Endothelial cell of umbilical vein (primary cell): ENCODE measurements at regions not wholly inside any gene's neighbourhood (a gene's known extent, or its start where the extent isn't known, plus 50 kb on each side); places are given as distances from the start of the nearest gene placed in this dataset.

Experiments used
- BruUV-seq: library from RNA; stranded (reverse); fragments of 400-500 nt; replicated peaks from 2 replicates; lab custom pipeline; 2021; lab: Mats Ljungman, UMichigan
- CTCF ChIA-PET: fragments of 300-600, 350-600 bp; sonication (Branson Sonifier 250); formaldehyde crosslinking; loops from one replicate; lab custom pipeline; 2021; ENCODE audit warnings: antibody characterized with exemption, inconsistent platforms; lab: Charles Lee
- POLR2A ChIA-PET: fragments of 300-600, 350-600 bp; sonication (Branson Sonifier 250); formaldehyde crosslinking; loops from one replicate; lab custom pipeline; 2021; ENCODE audit warnings: antibody characterized with exemption, inconsistent platforms; lab: Charles Lee
- DNase-seq: peaks from one replicate; pipeline ENCODE4 v3.0.0-alpha.2; 2011; ENCODE audit warnings: low read depth, low spot score
- FAIRE-seq: peaks from 2 replicates; lab custom pipeline; 2011; peaks lifted over from hg19 to GRCh38; lab: Jason Lieb, UNC
- H2AFZ ChIP-seq: 2 replicates; pipeline ENCODE4 v1.6.0; 2012; ENCODE audit warnings: low read depth, low read length, control low read depth, inconsistent platforms
- H3K27ac ChIP-seq: 2 replicates; pipeline ENCODE4 v1.5.1; 2011; ENCODE audit warnings: low read depth, mild to moderate bottlenecking, control low read depth, low read length, moderate library complexity; ENCODE audit not compliant: insufficient read depth
- H3K27me3 ChIP-seq, 2 experiments: 2 replicates each; pipeline versions ENCODE4 v1.6.0 to v1.6.1; 2011; ENCODE audit warnings: low read length in 2 of 2, mixed read lengths in 1 of 2; ENCODE audit not compliant: control insufficient read depth in 2 of 2, insufficient read depth in 2 of 2
- H3K36me3 ChIP-seq, 2 experiments: 2 replicates in 1 of 2; 3 replicates in 1 of 2; pipeline ENCODE4 v1.5.1; 2011; ENCODE audit warnings: low read length in 2 of 2, mild to moderate bottlenecking in 1 of 2, moderate library complexity in 1 of 2; ENCODE audit not compliant: control insufficient read depth in 2 of 2, insufficient read depth in 2 of 2; ENCODE audit errors: extremely low read depth in 1 of 2
- H3K4me1 ChIP-seq: 3 replicates; pipeline ENCODE4 v1.5.1; 2011; ENCODE audit warnings: mild to moderate bottlenecking, low read length; ENCODE audit not compliant: control insufficient read depth, insufficient read depth; ENCODE audit errors: extremely low read depth
- H3K4me2 ChIP-seq: 2 replicates; pipeline ENCODE4 v1.6.1; 2011; ENCODE audit warnings: low read length, control low read depth, mixed read lengths; ENCODE audit not compliant: insufficient read depth
- H3K4me3 ChIP-seq, 3 experiments: fragments of 200-600 bp in 1 of 3; sonication (generic), shearing (Covaris generic) in 1 of 3; replicated peaks in 1 of 3; 2 replicates each; pipeline ENCODE4 v1.5.1; 2011 to 2016; ENCODE audit warnings: control low read depth in 3 of 3, low read length in 3 of 3, mild to moderate bottlenecking in 2 of 3, inconsistent platforms in 1 of 3, low read depth in 1 of 3, moderate library complexity in 1 of 3; ENCODE audit not compliant: insufficient read depth in 1 of 3
- H3K79me2 ChIP-seq: 2 replicates; pipeline ENCODE4 v1.6.0; 2012; ENCODE audit warnings: low read length, inconsistent platforms; ENCODE audit not compliant: control insufficient read depth, insufficient read depth
- H3K9ac ChIP-seq: replicated peaks from 2 replicates; pipeline ENCODE3; 2011; ENCODE audit warnings: low read length, control low read depth; ENCODE audit not compliant: insufficient read depth; ENCODE audit errors: extremely low read depth
- H3K9me1 ChIP-seq: replicated peaks from 3 replicates; pipeline ENCODE4 v1.6.0; 2011; ENCODE audit warnings: mild to moderate bottlenecking, low read length; ENCODE audit not compliant: control insufficient read depth, insufficient read depth; ENCODE audit errors: extremely low read depth
- H3K9me3 ChIP-seq: replicated peaks from 2 replicates; pipeline ENCODE4 v1.5.1; 2012; ENCODE audit warnings: low read length, inconsistent platforms; ENCODE audit not compliant: control insufficient read depth, insufficient read depth
- H4K20me1 ChIP-seq: replicated peaks from 2 replicates; pipeline ENCODE3; 2011; ENCODE audit warnings: mild to moderate bottlenecking, low read length; ENCODE audit not compliant: control insufficient read depth, insufficient read depth; ENCODE audit errors: extremely low read depth
- EZH2 ChIP-seq: IDR thresholded peaks from 2 replicates; pipeline ENCODE4 v1.6.1; 2012; ENCODE audit warnings: borderline replicate concordance, low read depth, mild to moderate bottlenecking, moderate library complexity, low read length, inconsistent platforms; ENCODE audit not compliant: severe bottlenecking
- FOS ChIP-seq: IDR thresholded peaks from 2 replicates; pipeline ENCODE4 v1.6.1; 2011; ENCODE audit warnings: mild to moderate bottlenecking, low read length, moderate library complexity, borderline replicate concordance; ENCODE audit not compliant: insufficient read depth
- GATA2 ChIP-seq: IDR thresholded peaks from 2 replicates; pipeline ENCODE4 v1.7.0; 2011; ENCODE audit warnings: low read depth, mild to moderate bottlenecking, moderate library complexity, mixed read lengths, low read length; ENCODE audit not compliant: insufficient read length, insufficient read depth
- JUN ChIP-seq: IDR thresholded peaks from 2 replicates; pipeline ENCODE4 v1.6.1; 2011; ENCODE audit warnings: borderline replicate concordance, low read depth; ENCODE audit not compliant: insufficient read length, insufficient read depth
- MYC ChIP-seq: IDR thresholded peaks from one replicate; pipeline ENCODE4 v1.6.1; 2011; ENCODE audit warnings: mild to moderate bottlenecking, low read depth, low read length
- POLR2A ChIP-seq: IDR thresholded peaks from 2 replicates; pipeline ENCODE4 v1.6.1; 2012; ENCODE audit warnings: low read depth, mild to moderate bottlenecking, control low read depth, low read length
- POLR2AphosphoS5 ChIP-seq: IDR thresholded peaks from 2 replicates; pipeline ENCODE4 v1.6.1; 2012; ENCODE audit warnings: low read depth, mild to moderate bottlenecking, control low read depth, low read length, moderate library complexity; ENCODE audit not compliant: insufficient read depth
- dilution Hi-C: fragments of 300-500 bp; cut with MboI; formaldehyde crosslinking; loops from one replicate; pipeline ENCODE4 v1.15.0; 2019; ENCODE audit warnings: low sequenced_read_pairs; ENCODE audit not compliant: extremely low pct_ligation_motif_present
- intact Hi-C: fragments of 100-400 bp; cut with micrococcal nuclease; formaldehyde crosslinking; loops from one replicate; pipeline ENCODE4 v1.10.0; 2022
- TF ChIP-seq, protein P1 (sequence below), 2 donors: IDR thresholded peaks; 1 replicate in 1 of 2; 2 replicates in 1 of 2; pipeline ENCODE4 v1.5.1; 2011; ENCODE audit warnings: low read length in 2 of 2, mild to moderate bottlenecking in 2 of 2, moderate library complexity in 2 of 2, control low read depth in 1 of 2, inconsistent platforms in 1 of 2, low read depth in 1 of 2; ENCODE audit not compliant: insufficient read depth in 1 of 2; ENCODE audit errors: extremely low read depth in 1 of 2
- TF ChIP-seq, protein P2 (sequence below): IDR thresholded peaks from 2 replicates; pipeline ENCODE4 v1.6.1; 2011; ENCODE audit not compliant: insufficient read depth, insufficient read length

DNA sequence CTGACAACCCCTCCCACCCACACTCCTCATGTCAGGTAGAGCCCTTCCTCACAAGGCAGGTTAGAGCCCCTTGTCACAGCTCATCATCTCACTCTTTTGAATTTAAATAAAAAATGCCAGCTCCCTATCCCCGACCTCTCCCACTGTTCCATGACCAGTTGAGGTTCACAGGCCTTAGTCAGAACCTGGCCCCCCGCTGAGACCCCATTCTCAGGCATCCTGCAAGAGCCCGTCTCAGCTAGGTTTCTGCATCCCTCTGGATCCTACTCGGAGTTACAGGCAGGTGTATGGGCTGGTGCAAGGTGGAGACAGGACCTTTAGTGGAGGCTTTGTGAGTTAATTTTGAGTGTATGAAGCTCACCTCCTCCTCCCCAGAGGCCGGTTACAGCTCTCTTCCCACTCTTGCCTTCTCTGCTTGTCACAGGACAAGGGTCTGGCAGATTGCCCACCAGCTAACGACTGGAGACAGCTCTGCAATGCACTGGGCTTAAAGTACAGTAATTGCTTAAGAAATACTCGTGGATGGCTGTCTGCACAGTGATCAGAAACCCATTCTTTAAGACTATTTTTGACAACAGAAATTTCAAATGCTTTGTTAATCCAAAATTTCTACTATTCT, 394.9 kb upstream of the DPP6 start:
- Histone ChIP-seq H4K20me1 (no peaks in the 10 kb centered on the region), H3K27ac (no peak overlapping the region), H2AFZ (no peak overlapping the region), H3K9me3 (peaks cover 2% of the 10 kb centered on the region), H3K79me2 (no peaks in the 10 kb centered on the region), H3K4me2 (no peak overlapping the region), H3K27me3 (no peaks in the 10 kb centered on the region), H3K4me1 (no peaks in the 10 kb centered on the region), H3K36me3 (no peaks in the 10 kb centered on the region), H3K9me1 (no peaks in the 10 kb centered on the region), H3K9ac (no peak overlapping the region), H3K4me3 (no peak overlapping the region)
- no TSS peak for BruUV-seq
- no peak for TF ChIP-seq POLR2A
- no peak for TF ChIP-seq GATA2
- TF ChIP-seq JUN, result no peak
- TF ChIP-seq, protein P1, sequence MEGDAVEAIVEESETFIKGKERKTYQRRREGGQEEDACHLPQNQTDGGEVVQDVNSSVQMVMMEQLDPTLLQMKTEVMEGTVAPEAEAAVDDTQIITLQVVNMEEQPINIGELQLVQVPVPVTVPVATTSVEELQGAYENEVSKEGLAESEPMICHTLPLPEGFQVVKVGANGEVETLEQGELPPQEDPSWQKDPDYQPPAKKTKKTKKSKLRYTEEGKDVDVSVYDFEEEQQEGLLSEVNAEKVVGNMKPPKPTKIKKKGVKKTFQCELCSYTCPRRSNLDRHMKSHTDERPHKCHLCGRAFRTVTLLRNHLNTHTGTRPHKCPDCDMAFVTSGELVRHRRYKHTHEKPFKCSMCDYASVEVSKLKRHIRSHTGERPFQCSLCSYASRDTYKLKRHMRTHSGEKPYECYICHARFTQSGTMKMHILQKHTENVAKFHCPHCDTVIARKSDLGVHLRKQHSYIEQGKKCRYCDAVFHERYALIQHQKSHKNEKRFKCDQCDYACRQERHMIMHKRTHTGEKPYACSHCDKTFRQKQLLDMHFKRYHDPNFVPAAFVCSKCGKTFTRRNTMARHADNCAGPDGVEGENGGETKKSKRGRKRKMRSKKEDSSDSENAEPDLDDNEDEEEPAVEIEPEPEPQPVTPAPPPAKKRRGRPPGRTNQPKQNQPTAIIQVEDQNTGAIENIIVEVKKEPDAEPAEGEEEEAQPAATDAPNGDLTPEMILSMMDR (IDR thresholded peaks at IDR 0.05; ENCODE audit: extremely low read depth in 1 of 2, insufficient read depth in 1 of 2, low read depth in 1 of 2, low read length in 2 of 2), result no peak
- TF ChIP-seq EZH2, result no peak
- TF ChIP-seq MYC, result no peak
- ChIA-PET POLR2A (no interaction called here), CTCF (no interaction called here)
- dilution Hi-C loops (no loop called here), intact Hi-C loops (no loop called here)
- FAIRE-seq (no peak), DNase-seq (no peak)

DNA sequence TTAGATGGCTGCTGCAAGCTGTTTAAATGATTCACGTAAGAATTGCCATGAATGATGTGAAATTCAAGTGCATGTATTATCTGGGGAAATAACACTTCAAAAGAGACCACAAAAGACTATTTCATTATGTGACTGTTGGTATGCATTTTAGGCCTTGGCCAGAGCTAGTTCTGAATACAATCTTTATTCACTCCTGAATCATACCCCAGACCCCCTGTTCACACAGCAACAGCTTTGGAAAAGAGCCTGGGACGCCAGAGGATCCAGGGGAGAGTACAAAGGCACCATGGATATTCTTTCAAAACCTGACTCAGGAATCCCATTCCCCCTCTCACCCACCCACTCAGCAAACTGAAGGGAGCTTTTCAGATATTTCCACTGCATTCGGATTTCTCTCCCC, 377.1 kb upstream of the DPP6 start:
- Histone ChIP-seq H2AFZ (no peak overlapping the region), H3K9me3 (peaks cover 2% of the 10 kb centered on the region), H3K27me3 (no peaks in the 10 kb centered on the region), H3K9me1 (no peaks in the 10 kb centered on the region), H3K4me1 (no peaks in the 10 kb centered on the region), H3K9ac (no peak overlapping the region), H3K27ac (no peak overlapping the region), H3K4me2 (no peak overlapping the region), H3K79me2 (no peaks in the 10 kb centered on the region), H4K20me1 (no peaks in the 10 kb centered on the region), H3K4me3 (no peak overlapping the region), H3K36me3 (no peaks in the 10 kb centered on the region)
- dilution Hi-C loops (no loop called here), intact Hi-C loops (no loop called here)
- BruUV-seq, result no TSS peak
- POLR2A ChIA-PET, result no interaction called here
- CTCF ChIA-PET, result no interaction called here
- TF ChIP-seq, protein P1 (IDR thresholded peaks at IDR 0.05; ENCODE audit: extremely low read depth in 1 of 2, insufficient read depth in 1 of 2, low read depth in 1 of 2, low read length in 2 of 2), result no peak
- TF ChIP-seq, protein P2, sequence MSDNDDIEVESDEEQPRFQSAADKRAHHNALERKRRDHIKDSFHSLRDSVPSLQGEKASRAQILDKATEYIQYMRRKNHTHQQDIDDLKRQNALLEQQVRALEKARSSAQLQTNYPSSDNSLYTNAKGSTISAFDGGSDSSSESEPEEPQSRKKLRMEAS, result no peak
- TF ChIP-seq GATA2 (no peak), JUN (no peak), EZH2 (no peak), POLR2AphosphoS5 (no peak), POLR2A (no peak), FOS (no peak), MYC (no peak)
- DNase-seq (no peak), FAIRE-seq (no peak)
